ENCODE measurements at regions not wholly inside any gene's neighbourhood (a gene's known extent, or its start where the extent isn't known, plus 50 kb on each side); places are given as distances from the start of the nearest gene placed in this dataset.

DNA sequence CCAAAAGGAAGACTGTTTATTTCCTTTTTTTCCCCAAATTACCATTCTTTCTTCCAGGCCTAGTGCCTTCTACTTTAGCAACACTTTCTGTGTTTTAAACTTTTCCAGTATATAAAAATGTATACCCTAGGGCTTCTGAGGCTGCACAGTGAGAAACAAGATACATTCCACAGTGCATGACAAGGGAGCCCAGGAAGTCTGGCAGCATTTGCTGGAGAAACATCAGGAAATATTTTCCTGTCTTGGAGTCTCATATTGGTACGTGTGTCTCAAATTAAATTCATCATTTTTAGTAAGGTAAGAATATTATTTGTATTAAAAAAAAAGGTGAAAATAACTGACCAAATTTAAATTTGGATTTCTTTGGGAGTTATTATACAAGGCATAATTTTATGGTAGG lies 662.6 kb downstream of the RFPL4B start:
- no peak for TF ChIP-seq POLR2A (IDR thresholded peaks at IDR 0.05; ENCODE audit: low read length)
- no peak for TF ChIP-seq GATA1 (IDR thresholded peaks at IDR 0.05; ENCODE audit: low read depth, low read length)
